RPMI8226 (cell line): ENCODE measurements at regions not wholly inside any gene's neighbourhood (a gene's known extent, or its start where the extent isn't known, plus 50 kb on each side); places are given as distances from the start of the nearest gene placed in this dataset.
"Not testable (repeated sequence)": the region's sequence is repeated elsewhere in the genome, so short reads cannot be mapped to it uniquely, and the experiment has no call there.

ENCODE experiments used
- DNase-seq: peaks from one replicate; pipeline ENCODE4 v3.0.0-alpha.2; 2015

- DNase-seq = no peak
Observed at GRCh38 chr1:30229960-30230359, 493.4 kb downstream of the MATN1 start.

GRCh38 chr1:30229557-30229956 lies 493.8 kb downstream of the MATN1 start:
- no peak for DNase-seq

DNA sequence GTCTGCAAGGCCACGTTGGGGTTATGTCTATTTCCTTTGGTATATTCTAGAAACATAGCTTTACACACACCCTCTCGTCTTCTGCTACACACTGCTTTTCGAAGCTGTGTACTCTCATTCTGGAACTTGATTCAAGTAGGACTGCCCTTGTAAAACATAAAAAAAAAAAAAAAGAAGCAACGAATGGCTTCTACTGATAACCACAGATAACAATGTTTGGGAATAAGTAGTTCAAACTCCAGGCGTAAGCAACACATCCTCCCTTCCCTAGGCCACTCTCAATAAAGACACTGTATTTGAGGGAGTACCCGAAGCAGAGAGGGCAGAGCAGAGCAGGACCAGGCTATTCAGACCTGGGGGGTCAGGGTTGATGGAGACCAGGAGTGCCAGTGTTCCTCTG lies 496.7 kb downstream of the MATN1 start:
- no peak for DNase-seq

- DNase-seq = no peak
Observed at GRCh38 chr1:30225357-30225756, 498.0 kb downstream of the MATN1 start.

- no peak for DNase-seq
Observed at GRCh38 chr1:30219675-30220074, 503.7 kb downstream of the MATN1 start.

DNA sequence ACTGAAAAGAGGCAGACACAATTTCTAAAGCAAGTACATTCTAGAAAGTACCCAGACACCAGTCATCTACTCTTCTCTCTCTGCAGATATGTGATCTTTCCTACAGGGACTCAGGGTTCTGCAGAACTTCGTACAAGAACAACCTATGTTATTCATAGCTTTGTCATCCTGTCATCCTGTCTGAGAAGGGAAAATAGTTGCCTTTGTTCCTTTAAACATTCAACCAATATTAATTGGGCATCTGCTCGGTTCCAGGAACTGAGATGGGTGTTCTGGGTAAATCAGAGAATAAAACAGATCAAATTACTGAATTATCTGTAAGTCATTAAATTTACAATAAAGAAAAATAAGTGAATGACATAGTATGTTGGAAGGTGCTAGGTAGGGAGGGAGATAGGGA lies 504.9 kb downstream of the MATN1 start:
- DNase-seq = no peak

DNA sequence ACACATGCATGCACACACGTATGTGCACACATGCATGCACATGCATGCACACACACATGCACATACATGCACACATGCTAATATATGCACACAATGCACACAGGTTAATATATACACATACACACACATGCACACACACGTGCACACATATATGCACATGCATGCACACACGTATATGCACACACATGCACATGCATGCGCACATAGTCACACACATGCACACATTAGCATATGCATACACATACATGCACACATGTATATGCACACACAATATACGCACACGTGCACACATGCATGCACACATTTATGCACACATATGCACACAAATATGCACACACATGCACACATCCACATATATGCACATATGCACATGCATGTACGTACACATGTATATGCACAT lies 506.8 kb downstream of the MATN1 start:
- DNase-seq = no peak

GRCh38 chr1:30213936-30214335 lies 509.4 kb downstream of the MATN1 start:
- DNase-seq = no peak

- not testable (repeated sequence) for DNase-seq
Observed at GRCh38 chr1:30207962-30208361, 515.4 kb downstream of the MATN1 start.

- not testable (repeated sequence) for DNase-seq
Observed at GRCh38 chr1:30206631-30207030, 516.8 kb downstream of the MATN1 start.

- not testable (repeated sequence) for DNase-seq
Observed at GRCh38 chr1:30204916-30205315, 518.5 kb downstream of the MATN1 start.

- no peak for DNase-seq
Observed at GRCh38 chr1:30201015-30201414, 522.4 kb downstream of the MATN1 start.

DNA sequence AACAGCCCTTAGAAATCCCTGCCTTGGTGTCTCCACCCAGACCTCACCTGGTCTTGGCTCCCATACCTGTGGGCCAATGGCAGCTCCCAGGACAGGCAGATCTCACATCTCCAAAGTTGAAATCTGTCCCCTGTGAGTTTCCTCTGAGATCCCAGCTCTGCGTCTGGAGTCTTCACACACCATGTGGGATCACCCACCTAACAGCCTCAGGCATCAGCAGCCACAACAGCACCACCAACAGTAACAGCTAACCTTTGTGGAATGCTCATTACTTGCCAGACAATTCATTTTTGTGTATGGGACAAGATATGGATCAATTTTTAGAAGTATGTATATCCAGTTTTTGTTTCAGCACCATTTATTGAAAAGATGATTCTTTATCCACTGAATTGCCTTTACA lies 523.2 kb downstream of the MATN1 start:
- DNase-seq = no peak

DNA sequence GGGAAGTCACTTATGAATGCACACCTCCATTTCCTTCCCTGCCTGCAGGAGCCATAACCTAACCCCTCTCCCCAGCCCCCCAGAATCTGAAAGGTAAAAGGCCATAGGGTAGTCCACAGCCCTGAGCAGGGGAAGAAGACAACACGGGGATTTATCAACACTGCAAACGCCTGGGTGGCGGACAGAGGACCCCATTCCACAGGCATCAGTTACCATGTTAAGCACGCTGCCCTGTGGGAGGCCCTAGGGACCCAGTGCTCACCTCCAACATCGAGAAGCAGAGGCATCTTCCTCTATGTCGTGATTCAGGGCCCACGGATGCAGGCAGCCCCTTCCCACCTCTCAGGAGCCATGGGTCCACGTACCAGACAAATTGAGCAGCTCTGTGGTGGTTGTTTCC lies 523.8 kb downstream of the MATN1 start:
- no peak for DNase-seq

- no peak for DNase-seq
Observed at GRCh38 chr1:30198795-30199403, 524.5 kb downstream of the MATN1 start.

- no peak for DNase-seq
Observed at GRCh38 chr1:30198451-30198760, 525.0 kb downstream of the MATN1 start.

GRCh38 chr1:30197639-30198450 lies 525.5 kb downstream of the MATN1 start:
- no peak for DNase-seq

GRCh38 chr1:30196872-30197638 lies 526.3 kb downstream of the MATN1 start:
- no peak for DNase-seq

DNA sequence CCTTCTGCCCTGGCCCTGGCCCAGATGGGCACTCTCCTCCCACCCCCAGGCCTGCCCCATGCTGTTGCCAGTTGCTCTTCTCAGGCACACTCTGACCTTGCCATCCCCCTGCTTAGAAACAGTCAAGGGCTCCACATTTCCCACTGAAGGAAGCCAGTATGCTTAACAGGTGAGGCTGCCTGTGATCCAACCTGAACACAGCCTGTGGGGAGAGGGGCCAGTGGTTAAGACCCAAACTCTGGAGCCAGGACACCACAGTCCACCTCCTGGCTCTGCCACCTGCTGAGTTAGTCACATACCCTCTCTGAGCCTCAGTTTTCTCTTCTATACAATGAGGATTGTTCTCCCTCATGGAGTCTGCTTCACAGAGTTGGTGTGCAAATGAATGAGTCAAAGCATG lies 526.9 kb downstream of the MATN1 start:
- no peak for DNase-seq

- no peak for DNase-seq
Observed at GRCh38 chr1:30195424-30196134, 527.8 kb downstream of the MATN1 start.

- DNase-seq = no peak
Observed at GRCh38 chr1:30194741-30195423, 528.5 kb downstream of the MATN1 start.

- DNase-seq = no peak
Observed at GRCh38 chr1:30194046-30194619, 529.3 kb downstream of the MATN1 start.
